ENCODE measurements at regions not wholly inside any gene's neighbourhood (a gene's known extent, or its start where the extent isn't known, plus 50 kb on each side); places are given as distances from the start of the nearest gene placed in this dataset.

GRCh38 chr2:37865640-37866039, 59.4 kb upstream of the RMDN2 start:
- H3K4me1 ChIP-seq (ENCODE audit: control insufficient read depth, insufficient read depth, low read length, unreplicated experiment) = no peaks in the 10 kb centered on the region
- H3K4me3 ChIP-seq (ENCODE audit: low read depth, low read length) = no peak overlapping the region
- H3K36me3 ChIP-seq (ENCODE audit: insufficient read depth, low read length) = no peaks in the 10 kb centered on the region
- H3K27ac ChIP-seq (ENCODE audit: low read depth, low read length) = no peak overlapping the region
- no peak overlapping the region for H2AFZ ChIP-seq (ENCODE audit: low read length, unreplicated experiment)
- H3K27me3 ChIP-seq (ENCODE audit: insufficient read depth, low read length) = no peaks in the 10 kb centered on the region
- no peaks in the 10 kb centered on the region for H3K79me2 ChIP-seq (ENCODE audit: control insufficient read depth, insufficient read depth, low read length, unreplicated experiment)

GRCh38 chr2:37866171-37866934, 58.7 kb upstream of the RMDN2 start:
- no peaks in the 10 kb centered on the region for H3K79me2 ChIP-seq (ENCODE audit: control insufficient read depth, insufficient read depth, low read length, unreplicated experiment)
- H2AFZ ChIP-seq (ENCODE audit: low read length, unreplicated experiment) = no peak overlapping the region
- H3K27me3 ChIP-seq (ENCODE audit: insufficient read depth, low read length) = no peaks in the 10 kb centered on the region
- H3K27ac ChIP-seq (ENCODE audit: low read depth, low read length) = no peak overlapping the region
- no peaks in the 10 kb centered on the region for H3K36me3 ChIP-seq (ENCODE audit: insufficient read depth, low read length)
- H3K4me3 ChIP-seq (ENCODE audit: low read depth, low read length) = no peak overlapping the region
- H3K4me1 ChIP-seq (ENCODE audit: control insufficient read depth, insufficient read depth, low read length, unreplicated experiment) = peaks cover 4% of the 10 kb centered on the region

GRCh38 chr2:37867166-37867565, 57.9 kb upstream of the RMDN2 start:
- Histone ChIP-seq H3K27ac (ENCODE audit: low read depth, low read length) (no peak overlapping the region), H2AFZ (ENCODE audit: low read length, unreplicated experiment) (no peak overlapping the region), H3K27me3 (ENCODE audit: insufficient read depth, low read length) (no peaks in the 10 kb centered on the region), H3K79me2 (ENCODE audit: control insufficient read depth, insufficient read depth, low read length, unreplicated experiment) (no peaks in the 10 kb centered on the region), H3K4me1 (ENCODE audit: control insufficient read depth, insufficient read depth, low read length, unreplicated experiment) (peaks cover 12% of the 10 kb centered on the region), H3K36me3 (ENCODE audit: insufficient read depth, low read length) (no peaks in the 10 kb centered on the region), H3K4me3 (ENCODE audit: low read depth, low read length) (no peak overlapping the region)

GRCh38 chr2:37868866-37869265, 56.2 kb upstream of the RMDN2 start:
- no peak overlapping the region for H3K4me3 ChIP-seq (ENCODE audit: low read depth, low read length)
- H3K27ac ChIP-seq (ENCODE audit: low read depth, low read length) = no peak overlapping the region

GRCh38 chr2:37869304-37869703, 55.8 kb upstream of the RMDN2 start:
- no peak overlapping the region for H3K27ac ChIP-seq (ENCODE audit: low read depth, low read length)
- H3K36me3 ChIP-seq (ENCODE audit: insufficient read depth, low read length) = no peaks in the 10 kb centered on the region
- no peaks in the 10 kb centered on the region for H3K27me3 ChIP-seq (ENCODE audit: insufficient read depth, low read length)
- H3K4me1 ChIP-seq (ENCODE audit: control insufficient read depth, insufficient read depth, low read length, unreplicated experiment) = peaks cover 15% of the 10 kb centered on the region
- H3K4me3 ChIP-seq (ENCODE audit: low read depth, low read length) = no peak overlapping the region
- no peaks in the 10 kb centered on the region for H3K79me2 ChIP-seq (ENCODE audit: control insufficient read depth, insufficient read depth, low read length, unreplicated experiment)
- H2AFZ ChIP-seq (ENCODE audit: low read length, unreplicated experiment) = no peak overlapping the region

More at GRCh38 chr2:37868866-37869265, 56.2 kb upstream of the RMDN2 start:
- H2AFZ ChIP-seq (ENCODE audit: low read length, unreplicated experiment) = no peak overlapping the region
- H3K36me3 ChIP-seq (ENCODE audit: insufficient read depth, low read length) = no peaks in the 10 kb centered on the region
- no peaks in the 10 kb centered on the region for H3K79me2 ChIP-seq (ENCODE audit: control insufficient read depth, insufficient read depth, low read length, unreplicated experiment)
- peaks cover 15% of the 10 kb centered on the region for H3K4me1 ChIP-seq (ENCODE audit: control insufficient read depth, insufficient read depth, low read length, unreplicated experiment)
- no peaks in the 10 kb centered on the region for H3K27me3 ChIP-seq (ENCODE audit: insufficient read depth, low read length)

GRCh38 chr2:37869771-37870170, 55.3 kb upstream of the RMDN2 start:
- Histone ChIP-seq H3K36me3 (ENCODE audit: insufficient read depth, low read length) (no peaks in the 10 kb centered on the region), H3K4me1 (ENCODE audit: control insufficient read depth, insufficient read depth, low read length, unreplicated experiment) (peaks cover 15% of the 10 kb centered on the region), H3K27me3 (ENCODE audit: insufficient read depth, low read length) (no peaks in the 10 kb centered on the region), H3K79me2 (ENCODE audit: control insufficient read depth, insufficient read depth, low read length, unreplicated experiment) (no peaks in the 10 kb centered on the region), H3K4me3 (ENCODE audit: low read depth, low read length) (no peak overlapping the region), H3K27ac (ENCODE audit: low read depth, low read length) (no peak overlapping the region), H2AFZ (ENCODE audit: low read length, unreplicated experiment) (no peak overlapping the region)

GRCh38 chr2:37870829-37871228, 54.3 kb upstream of the RMDN2 start:
- Histone ChIP-seq H3K27ac (ENCODE audit: low read depth, low read length) (no peak overlapping the region), H3K4me3 (ENCODE audit: low read depth, low read length) (no peak overlapping the region)

GRCh38 chr2:37871456-37872191, 53.5 kb upstream of the RMDN2 start:
- H3K79me2 ChIP-seq (ENCODE audit: control insufficient read depth, insufficient read depth, low read length, unreplicated experiment) = no peaks in the 10 kb centered on the region
- no peaks in the 10 kb centered on the region for H3K36me3 ChIP-seq (ENCODE audit: insufficient read depth, low read length)
- H3K27ac ChIP-seq (ENCODE audit: low read depth, low read length) = no peak overlapping the region
- H3K27me3 ChIP-seq (ENCODE audit: insufficient read depth, low read length) = no peaks in the 10 kb centered on the region
- H3K4me3 ChIP-seq (ENCODE audit: low read depth, low read length) = no peak overlapping the region
- H2AFZ ChIP-seq (ENCODE audit: low read length, unreplicated experiment) = no peak overlapping the region
- peaks cover 15% of the 10 kb centered on the region for H3K4me1 ChIP-seq (ENCODE audit: control insufficient read depth, insufficient read depth, low read length, unreplicated experiment)

More at GRCh38 chr2:37870829-37871228, 54.3 kb upstream of the RMDN2 start:
- no peaks in the 10 kb centered on the region for H3K27me3 ChIP-seq (ENCODE audit: insufficient read depth, low read length)
- peaks cover 15% of the 10 kb centered on the region for H3K4me1 ChIP-seq (ENCODE audit: control insufficient read depth, insufficient read depth, low read length, unreplicated experiment)
- H3K79me2 ChIP-seq (ENCODE audit: control insufficient read depth, insufficient read depth, low read length, unreplicated experiment) = no peaks in the 10 kb centered on the region
- H3K36me3 ChIP-seq (ENCODE audit: insufficient read depth, low read length) = no peaks in the 10 kb centered on the region
- no peak overlapping the region for H2AFZ ChIP-seq (ENCODE audit: low read length, unreplicated experiment)

- Histone ChIP-seq H3K4me1 (ENCODE audit: control insufficient read depth, insufficient read depth, low read length, unreplicated experiment) (peaks cover 15% of the 10 kb centered on the region), H2AFZ (ENCODE audit: low read length, unreplicated experiment) (no peak overlapping the region), H3K27ac (ENCODE audit: low read depth, low read length) (no peak overlapping the region), H3K27me3 (ENCODE audit: insufficient read depth, low read length) (no peaks in the 10 kb centered on the region), H3K4me3 (ENCODE audit: low read depth, low read length) (no peak overlapping the region), H3K79me2 (ENCODE audit: control insufficient read depth, insufficient read depth, low read length, unreplicated experiment) (no peaks in the 10 kb centered on the region), H3K36me3 (ENCODE audit: insufficient read depth, low read length) (no peaks in the 10 kb centered on the region)
Observed at GRCh38 chr2:37872192-37872750, 52.8 kb upstream of the RMDN2 start.

- Histone ChIP-seq H2AFZ (ENCODE audit: low read length, unreplicated experiment) (no peak overlapping the region), H3K79me2 (ENCODE audit: control insufficient read depth, insufficient read depth, low read length, unreplicated experiment) (no peaks in the 10 kb centered on the region), H3K36me3 (ENCODE audit: insufficient read depth, low read length) (no peaks in the 10 kb centered on the region)
Observed at GRCh38 chr2:37873229-37873628, 51.9 kb upstream of the RMDN2 start.

More at GRCh38 chr2:37873229-37873628, 51.9 kb upstream of the RMDN2 start:
- Histone ChIP-seq H3K4me1 (ENCODE audit: control insufficient read depth, insufficient read depth, low read length, unreplicated experiment) (peaks cover 15% of the 10 kb centered on the region), H3K4me3 (ENCODE audit: low read depth, low read length) (no peak overlapping the region), H3K27me3 (ENCODE audit: insufficient read depth, low read length) (no peaks in the 10 kb centered on the region), H3K27ac (ENCODE audit: low read depth, low read length) (no peak overlapping the region)

Data from ACC112 (cell line).